Activated CD4-positive, alpha-beta T cell treated with anti-CD3 and anti-CD28 coated beads, Interleukin-2, amount 50 U/mL, for 24 hours (primary cell): ENCODE measurements at regions not wholly inside any gene's neighbourhood (a gene's known extent, or its start where the extent isn't known, plus 50 kb on each side); places are given as distances from the start of the nearest gene placed in this dataset.

Source experiments
- DNase-seq, 2 donors: peaks; one replicate each; pipeline ENCODE4 v3.0.0-alpha.2; 2020; ENCODE audit warnings: low read depth in 1 of 2, low spot score in 1 of 2

DNA sequence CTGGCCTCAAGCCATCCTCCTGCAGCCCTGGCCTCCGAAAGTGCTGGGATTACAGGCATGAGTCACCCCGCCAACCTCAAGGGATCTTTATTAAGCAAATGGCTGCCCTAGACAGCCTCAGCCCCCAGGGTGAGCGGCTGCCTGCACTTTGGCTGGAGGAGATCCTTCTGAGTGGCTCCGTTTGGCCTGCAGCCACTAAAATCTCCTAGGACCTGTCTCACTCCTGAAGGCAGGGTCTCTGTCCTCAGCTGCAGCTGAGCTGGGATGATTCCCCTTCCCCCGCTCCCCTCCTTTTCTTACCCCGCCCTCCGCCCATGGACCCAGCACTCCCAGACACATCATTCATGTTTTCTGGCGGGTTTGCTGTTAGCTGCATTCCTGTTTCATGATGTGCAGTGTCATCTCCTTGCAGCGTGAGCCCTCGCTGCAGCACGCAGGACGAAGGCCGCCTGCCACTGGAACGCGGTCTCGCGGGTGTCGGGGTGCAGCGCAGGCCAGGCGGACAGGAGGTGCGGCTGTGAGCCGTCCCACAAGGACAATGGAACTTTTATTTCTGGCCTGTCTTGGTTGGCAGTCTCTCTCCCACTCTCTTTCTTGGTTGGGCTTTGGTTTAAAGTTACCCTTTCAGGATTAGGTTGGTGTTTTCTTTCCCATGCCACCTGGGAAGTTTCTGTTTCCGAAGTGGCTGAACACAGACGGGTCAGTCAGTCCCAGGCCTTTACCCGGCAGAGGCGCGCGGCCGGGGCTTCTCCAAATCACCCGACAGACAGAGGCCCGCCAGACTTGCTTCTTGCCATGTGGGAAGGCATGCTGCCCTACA lies 137.1 kb downstream of the FOXD1 start:
- DNase-seq: no peak

DNA sequence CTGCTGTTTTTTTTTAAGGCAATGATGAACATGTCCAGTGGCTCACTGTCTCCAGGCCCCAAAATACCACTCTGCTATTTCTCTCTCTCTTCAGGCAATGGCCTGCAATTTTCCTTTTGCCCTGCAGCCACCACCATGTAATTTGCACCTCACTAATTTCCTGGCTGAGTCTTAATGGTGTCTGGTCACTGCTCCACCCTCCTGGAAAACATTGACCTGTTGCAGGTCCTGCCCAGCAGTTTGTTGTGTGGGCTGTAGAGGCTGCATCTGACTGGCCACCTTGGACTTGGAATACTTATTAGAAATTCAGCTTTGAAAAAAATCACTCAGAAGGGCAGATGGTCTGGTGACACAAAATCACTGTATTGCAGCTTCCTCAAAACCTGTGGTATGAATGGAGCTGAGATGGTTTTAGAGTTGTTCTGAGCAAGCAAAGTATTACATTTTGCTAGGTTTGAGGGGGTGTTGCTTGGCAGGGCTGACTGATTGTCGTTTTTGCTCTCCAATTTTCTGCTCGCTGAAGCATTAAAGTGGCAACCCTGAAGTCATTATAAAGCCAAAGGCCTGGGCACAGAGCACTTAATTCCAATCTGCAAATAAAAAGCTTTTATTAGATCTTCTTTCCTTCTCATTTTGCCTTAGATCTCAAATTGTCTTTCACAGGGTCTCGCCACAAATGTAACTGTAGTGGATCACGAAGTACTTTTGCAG lies 134.8 kb downstream of the TMEM174 start:
- DNase-seq: no peak

DNA sequence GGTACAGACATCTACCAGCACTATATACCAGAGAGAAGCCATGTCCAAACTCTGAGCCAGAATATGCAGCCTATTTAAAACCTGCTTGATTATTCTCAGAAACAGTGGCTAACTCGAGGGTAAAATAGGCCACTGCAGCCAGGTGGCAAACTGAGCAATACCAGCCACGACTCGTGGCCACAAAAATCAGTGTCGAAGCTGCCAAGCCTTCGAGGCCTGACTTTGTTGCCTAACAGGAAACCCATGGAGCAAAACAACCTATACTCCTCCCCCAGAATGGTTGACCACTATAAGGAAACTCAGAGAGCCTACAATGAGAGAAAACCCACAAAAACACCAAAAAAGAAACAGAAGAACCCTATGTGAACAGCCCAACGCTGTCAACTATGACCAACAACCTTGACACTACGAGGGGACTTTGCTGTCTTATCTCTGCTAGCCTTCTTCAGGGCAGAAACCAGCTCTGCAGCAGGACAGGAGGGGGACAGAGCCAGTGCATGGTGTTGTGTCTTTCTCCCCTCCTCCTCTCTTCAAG lies 133.8 kb downstream of the TMEM174 start:
- no peak for DNase-seq

DNA sequence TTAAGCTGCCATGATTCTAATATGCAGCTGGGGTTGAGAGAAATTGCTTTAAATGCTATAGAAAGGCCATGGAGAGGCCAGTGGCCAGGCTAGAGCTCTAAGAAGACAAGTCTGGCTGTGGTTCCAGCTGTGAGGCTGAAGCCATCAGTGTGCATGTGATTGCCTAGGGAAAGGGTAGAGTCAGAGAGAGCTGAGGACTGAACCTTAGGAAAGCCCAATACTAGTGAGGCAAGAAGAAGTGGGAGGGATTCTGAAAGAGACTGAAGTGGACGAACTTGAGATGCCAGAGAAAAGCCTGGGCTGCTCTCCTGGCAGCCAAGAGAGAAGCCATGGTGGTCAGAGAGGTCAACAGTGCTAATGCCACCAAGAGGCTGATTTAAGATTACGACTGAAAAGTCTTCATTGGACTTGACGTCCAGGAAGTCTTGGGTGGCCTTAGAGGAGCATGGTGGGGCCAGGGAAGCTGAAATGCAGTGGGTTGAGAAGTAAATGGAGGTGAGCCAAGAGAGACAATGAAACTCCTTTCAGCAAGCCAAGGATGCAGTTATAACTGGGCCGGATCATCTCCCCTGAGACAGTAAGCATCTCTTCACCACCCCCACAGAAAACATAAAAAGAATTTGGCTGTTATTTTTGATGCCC lies 133.2 kb downstream of the TMEM174 start:
- DNase-seq: no peak

DNA sequence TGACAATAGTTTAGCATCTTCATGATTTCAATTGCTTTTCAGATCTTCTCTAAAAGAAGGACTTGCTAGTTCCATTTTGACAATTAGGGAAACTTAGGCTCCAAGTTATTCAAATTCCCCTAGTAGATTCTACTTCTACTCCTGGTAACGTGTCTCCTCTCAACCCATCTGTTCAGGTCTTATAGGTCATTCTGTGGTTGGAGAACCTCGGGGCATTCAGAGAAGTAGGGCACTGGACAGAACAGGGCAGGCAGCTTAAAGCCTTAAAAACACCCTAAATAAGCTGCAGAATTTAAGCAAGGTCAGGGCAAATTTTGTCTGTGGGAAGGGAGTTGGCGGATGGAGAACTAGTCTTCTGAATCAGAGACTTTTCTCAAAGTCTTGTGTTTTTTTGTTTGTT lies 132.4 kb downstream of the TMEM174 start:
- DNase-seq: no peak

- no peak for DNase-seq
Observed at GRCh38 chr5:73304381-73304780, 131.4 kb downstream of the TMEM174 start.

- no peak for DNase-seq
Observed at GRCh38 chr5:73303148-73304079, 130.4 kb downstream of the TMEM174 start.

GRCh38 chr5:73302797-73303147 lies 129.8 kb downstream of the TMEM174 start:
- no peak for DNase-seq

DNA sequence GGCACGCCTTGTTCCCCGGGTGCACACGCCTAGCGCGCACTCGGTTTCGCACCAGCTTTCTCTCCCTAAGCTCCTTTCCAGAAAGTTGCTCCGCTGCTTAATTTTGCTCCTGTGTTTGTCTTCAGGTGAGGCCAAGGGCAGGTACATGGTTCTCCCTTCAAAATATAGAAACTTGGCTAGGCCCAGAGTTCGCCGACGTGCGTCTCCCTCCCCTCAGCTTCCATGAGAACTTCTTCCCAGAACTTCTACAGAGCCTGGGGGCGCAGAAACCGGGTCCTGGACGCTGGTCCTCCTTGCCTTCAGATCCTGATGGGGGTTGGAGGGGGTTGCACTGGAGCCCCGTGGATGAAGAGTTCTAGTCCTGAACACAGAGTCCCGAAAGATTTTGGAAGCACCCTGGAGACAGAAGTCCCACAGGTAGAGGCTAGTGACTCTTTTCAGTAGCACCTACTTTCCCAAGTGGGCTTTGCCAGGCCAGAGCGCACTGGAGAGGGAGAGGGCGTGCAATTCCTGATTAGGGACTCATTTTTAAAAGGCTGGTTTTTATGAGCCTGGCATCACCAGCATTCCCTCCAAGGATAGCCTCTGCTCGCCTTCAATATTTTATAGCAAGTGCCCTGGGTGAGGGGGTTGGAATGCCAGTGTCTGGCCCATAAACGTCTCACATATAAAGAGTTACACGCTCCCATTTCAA lies 128.4 kb downstream of the TMEM174 start:
- no peak for DNase-seq

- no peak for DNase-seq
Observed at GRCh38 chr5:73300337-73301207, 127.6 kb downstream of the TMEM174 start.

DNA sequence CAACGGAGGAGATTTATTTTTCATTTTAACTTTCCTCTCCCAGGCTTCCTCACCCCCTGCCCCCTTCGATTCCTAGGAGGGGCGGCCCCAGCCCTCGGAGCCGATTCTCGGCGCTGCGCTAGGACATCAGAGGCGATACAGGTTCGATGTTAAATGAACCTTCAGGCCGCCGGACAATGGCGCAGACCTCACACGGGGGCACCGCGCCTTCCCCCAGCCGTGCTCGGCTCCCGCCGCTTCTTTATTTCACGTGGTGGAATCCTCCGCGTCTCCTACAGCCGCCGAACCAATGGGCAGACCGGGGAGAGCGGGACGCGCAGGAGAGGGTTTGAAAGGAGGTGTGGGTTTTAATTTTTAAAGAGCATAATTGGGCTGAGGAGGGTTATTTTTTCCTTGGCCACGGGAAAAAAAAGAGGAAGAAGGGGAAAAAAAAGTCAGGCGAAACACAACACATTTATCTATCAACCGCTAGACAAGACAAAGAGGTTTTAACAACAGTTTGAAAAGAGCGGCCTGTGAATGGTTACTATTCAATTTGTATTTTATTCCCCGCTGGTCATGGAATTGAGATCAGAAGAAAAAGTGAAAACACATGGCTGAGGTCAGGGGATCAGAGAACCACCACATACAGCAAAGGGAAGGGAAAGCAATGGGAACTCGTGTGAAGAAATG lies 126.8 kb downstream of the TMEM174 start:
- DNase-seq: no peak

- no peak for DNase-seq
Observed at GRCh38 chr5:73298772-73299630, 126.0 kb downstream of the TMEM174 start.

DNA sequence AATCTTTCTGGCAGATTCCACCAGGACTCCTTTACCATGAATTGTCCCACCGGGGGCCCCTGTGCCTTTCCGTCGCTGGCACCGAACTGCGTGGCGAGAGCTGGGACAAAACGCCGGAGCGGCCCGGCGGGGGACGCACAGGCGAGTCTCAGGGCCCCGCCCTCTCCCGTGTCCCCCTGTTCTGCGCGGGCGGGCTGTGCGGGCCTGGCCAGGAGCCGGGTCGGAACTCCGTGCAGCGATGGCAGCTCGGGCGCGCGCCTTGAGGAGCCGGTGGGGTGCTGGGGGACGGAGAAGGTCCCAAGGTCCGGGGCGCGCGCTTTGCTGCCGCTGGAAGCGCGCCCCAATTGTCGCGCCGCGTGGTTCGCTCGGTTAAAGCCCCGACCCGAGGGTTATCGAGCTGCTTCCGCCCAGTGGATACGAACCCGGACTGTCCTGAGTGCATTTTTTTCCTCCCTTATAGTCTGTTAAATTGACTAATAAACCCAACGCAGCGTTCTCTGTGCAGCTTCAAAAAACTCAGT lies 125.3 kb downstream of the TMEM174 start:
- no peak for DNase-seq

DNA sequence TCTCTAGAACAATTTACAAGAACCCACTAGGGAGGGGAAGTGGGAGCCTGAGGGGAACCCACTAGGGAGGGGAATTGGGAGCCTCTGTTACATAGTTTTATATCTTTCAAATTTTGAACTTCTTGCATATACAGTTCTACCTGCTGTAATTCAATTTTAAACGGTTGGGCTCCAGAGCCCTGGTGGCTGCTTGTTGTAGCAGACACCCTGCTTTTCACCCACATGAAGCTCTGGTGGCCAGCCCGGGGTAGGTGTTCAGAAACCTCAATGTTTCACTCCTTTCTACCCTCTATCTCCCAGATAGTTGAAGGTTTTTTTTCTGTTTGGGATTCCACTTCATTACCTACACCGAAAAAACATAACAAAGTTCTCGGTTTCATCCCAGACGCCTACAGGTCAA lies 124.4 kb downstream of the TMEM174 start:
- DNase-seq: no peak

DNA sequence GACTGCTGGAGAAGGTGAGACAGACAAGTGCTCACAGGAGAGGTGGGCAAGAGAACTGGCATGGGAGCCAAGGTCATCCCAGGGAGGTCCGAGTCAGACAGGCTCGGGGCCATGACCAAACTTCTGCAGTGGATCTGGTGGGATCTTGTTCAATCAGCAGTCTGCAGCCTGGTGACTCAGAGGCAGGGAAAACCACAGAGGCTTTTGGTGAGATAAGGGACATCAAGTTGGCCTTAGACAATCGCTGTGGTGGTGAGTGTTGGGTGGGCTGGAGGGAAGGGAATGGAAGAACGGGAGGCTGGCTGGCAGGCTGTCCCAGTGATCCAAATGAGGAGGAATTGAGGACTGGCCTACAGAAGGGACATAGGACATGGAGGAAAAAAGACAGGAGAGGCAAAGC lies 123.8 kb downstream of the TMEM174 start:
- no peak for DNase-seq

- no peak for DNase-seq
Observed at GRCh38 chr5:73295921-73296320, 122.9 kb downstream of the TMEM174 start.

DNA sequence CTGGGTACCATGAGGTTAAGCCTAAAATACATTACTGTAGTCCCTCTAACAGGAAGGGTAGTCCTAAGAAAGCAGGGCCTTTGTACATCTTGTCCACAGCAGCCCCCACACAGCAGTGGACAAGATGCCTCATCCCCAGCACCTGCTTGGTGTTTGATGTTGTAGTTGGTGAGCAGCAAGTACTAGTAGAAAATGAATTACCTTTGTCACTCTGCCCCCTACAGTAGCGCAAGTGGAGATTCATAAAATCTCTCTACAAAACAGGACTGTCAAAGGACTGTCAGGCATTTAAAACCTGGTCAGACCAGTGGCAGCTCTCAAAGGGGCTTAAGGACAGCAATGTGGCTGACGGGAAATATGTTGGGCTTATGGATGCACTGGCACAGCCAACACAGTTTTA lies 122.5 kb downstream of the TMEM174 start:
- no peak for DNase-seq
